Endometrial microvascular endothelial cells (primary cell): ENCODE measurements at regions not wholly inside any gene's neighbourhood (a gene's known extent, or its start where the extent isn't known, plus 50 kb on each side); places are given as distances from the start of the nearest gene placed in this dataset.

Experiments
- in situ Hi-C: cut with HindIII; loops from 2 replicates; pipeline ENCODE4 v1.10.0; 2017; ENCODE audit warnings: low sequenced_read_pairs, low pct_unique_long_range_greater_than_20kb; ENCODE audit errors: inconsistent ontology term

DNA sequence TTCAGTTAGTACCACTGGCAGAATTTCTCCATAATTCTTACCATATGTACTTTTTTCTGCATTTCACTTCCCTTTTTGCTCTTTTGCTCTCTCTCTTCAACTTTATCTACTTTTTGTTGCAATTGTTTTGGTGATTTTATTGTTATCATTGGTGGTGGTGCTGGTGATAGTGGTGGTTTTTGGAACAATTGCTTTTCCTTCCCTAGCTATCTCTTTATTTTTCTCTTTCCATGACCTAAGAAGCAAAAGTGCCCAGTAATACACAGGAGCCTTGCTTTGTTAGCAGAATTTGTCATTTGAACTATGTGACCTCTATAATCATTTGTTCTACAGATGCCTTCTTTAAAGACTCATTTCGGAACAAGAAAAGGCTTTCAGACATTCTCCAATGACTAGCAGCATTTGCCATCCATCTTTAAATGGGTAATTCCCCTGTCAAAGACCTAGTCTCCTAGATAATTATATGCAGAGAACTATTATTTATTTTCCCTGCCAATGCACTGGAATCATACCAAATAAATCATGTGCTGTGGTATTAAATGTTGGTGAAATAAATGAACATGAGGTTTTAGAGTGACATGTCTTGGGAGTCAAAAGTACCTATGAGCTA, 154.5 kb downstream of the GASK1B start:
- in situ Hi-C loops, result loop anchor here (25.0 kb wide), 1 partner anchor 144 kb away; the partner anchor contains the start of gene GASK1B

- in situ Hi-C loops, result loop anchor here (25.0 kb wide), 1 partner anchor 146 kb away; the partner anchor contains the start of gene GASK1B
Observed at GRCh38 chr4:158016511-158016910, 156.3 kb downstream of the GASK1B start.

GRCh38 chr4:158015241-158015640, 157.6 kb downstream of the GASK1B start:
- in situ Hi-C loops, result loop anchor here (25.0 kb wide), 1 partner anchor 147 kb away; the partner anchor contains the start of gene GASK1B

GRCh38 chr4:158013858-158014257, 159.0 kb downstream of the GASK1B start:
- in situ Hi-C loops, result loop anchor here (25.0 kb wide), 1 partner anchor 148 kb away; the partner anchor contains the start of gene GASK1B

GRCh38 chr4:158010361-158010760, 162.5 kb downstream of the GASK1B start:
- in situ Hi-C loops, result loop anchor here (25.0 kb wide), 1 partner anchor 152 kb away; the partner anchor contains the start of gene GASK1B

- in situ Hi-C loops, result loop anchor here (25.0 kb wide), 1 partner anchor 154 kb away; the partner anchor contains the start of gene GASK1B
Observed at GRCh38 chr4:158008551-158009218, 164.1 kb downstream of the GASK1B start.

- in situ Hi-C loops, result loop anchor here (25.0 kb wide), 1 partner anchor 155 kb away; the partner anchor contains the start of gene GASK1B
Observed at GRCh38 chr4:158007566-158007965, 165.3 kb downstream of the GASK1B start.

GRCh38 chr4:158006990-158007389, 165.8 kb downstream of the GASK1B start:
- in situ Hi-C loops, result loop anchor here (25.0 kb wide), 1 partner anchor 155 kb away; the partner anchor contains the start of gene GASK1B

GRCh38 chr4:158005021-158005420, 167.8 kb downstream of the GASK1B start:
- in situ Hi-C loops, result loop anchor here (25.0 kb wide), 1 partner anchor 157 kb away; the partner anchor contains the start of gene GASK1B

DNA sequence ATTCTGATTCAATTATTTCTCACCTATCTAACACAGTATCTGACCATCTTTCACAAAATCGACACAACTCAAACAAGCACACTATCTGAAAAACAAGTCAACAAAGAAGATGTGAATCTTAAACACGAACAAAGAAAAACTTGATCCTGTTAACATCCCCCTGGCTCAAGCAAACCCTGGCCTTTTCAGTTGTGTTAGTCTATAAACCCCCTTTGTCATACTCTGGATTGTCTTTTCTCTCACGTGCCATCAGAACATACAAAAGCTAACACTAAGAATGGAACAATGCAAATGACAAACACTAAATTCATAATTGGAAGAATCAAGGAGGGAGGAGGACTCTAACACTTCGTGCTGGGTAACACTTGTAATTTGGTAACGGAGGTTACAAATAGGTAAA, 168.7 kb downstream of the GASK1B start:
- in situ Hi-C loops, result loop anchor here (25.0 kb wide), 1 partner anchor 158 kb away; the partner anchor contains the start of gene GASK1B

- in situ Hi-C loops, result loop anchor here (25.0 kb wide), 1 partner anchor 159 kb away; the partner anchor contains the start of gene GASK1B
Observed at GRCh38 chr4:158003212-158003611, 169.6 kb downstream of the GASK1B start.

DNA sequence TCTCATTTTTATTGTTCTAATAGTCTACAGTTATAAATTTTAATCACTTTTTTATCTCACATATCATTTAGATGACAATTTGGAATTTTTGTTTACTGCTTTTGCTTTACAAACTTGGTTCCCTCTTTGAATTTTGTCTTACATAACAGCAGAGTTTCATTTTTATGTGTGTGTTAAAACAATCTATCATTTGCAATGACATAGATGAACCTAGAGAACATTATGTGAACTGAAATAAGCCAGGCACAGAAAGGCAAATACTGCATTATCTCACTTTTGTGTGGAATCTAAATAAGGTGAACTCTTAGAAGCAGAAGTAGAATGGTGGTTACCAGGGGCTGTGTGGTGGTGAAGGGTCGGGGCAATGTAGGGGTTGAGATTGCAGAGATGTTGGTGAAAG, 170.7 kb downstream of the GASK1B start:
- in situ Hi-C loops, result loop anchor here (25.0 kb wide), 1 partner anchor 160 kb away; the partner anchor contains the start of gene GASK1B

DNA sequence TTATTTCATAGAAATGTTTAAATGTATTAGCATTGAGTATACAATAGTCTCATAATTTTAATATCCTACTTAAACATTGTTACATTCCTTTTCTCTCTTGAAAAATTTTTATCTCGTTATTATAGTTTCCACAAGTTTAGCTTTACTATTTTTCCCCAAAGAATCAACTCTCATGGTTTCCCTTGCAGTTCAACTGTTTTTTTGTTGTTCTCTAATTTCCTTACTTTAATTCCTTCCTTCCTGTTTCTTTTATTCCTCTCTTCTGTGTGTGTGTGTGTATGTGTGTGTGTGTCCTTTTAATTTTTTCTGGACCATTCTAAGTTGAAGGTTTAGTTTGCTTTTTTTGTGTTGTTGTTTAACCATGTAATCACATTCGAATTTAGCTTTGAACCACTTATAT, 171.1 kb downstream of the GASK1B start:
- in situ Hi-C loops, result loop anchor here (25.0 kb wide), 1 partner anchor 161 kb away; the partner anchor contains the start of gene GASK1B

- in situ Hi-C loops, result loop anchor here (25.0 kb wide), 1 partner anchor 163 kb away; the partner anchor contains the start of gene GASK1B
Observed at GRCh38 chr4:157999723-158000122, 173.1 kb downstream of the GASK1B start.

DNA sequence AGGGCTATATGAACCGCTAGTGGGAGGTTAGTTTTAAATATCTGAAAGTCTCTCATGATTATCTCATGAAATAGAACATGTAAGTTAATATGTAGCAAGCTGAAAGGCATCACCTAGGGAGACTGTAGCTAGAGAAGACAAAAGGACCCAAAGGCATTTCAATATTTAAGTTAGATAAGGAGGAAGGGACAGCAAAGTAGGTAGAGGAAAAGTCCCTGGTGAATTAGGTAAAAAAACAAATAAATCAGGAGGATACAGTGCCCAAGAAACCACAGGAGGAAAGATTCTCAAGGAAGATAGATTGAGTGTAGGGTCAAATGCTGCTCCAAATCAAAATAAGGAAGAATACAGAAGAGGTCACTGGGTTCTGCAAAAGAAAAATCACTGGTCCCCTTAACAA, 175.5 kb downstream of the GASK1B start:
- in situ Hi-C loops, result no loop called here

DNA sequence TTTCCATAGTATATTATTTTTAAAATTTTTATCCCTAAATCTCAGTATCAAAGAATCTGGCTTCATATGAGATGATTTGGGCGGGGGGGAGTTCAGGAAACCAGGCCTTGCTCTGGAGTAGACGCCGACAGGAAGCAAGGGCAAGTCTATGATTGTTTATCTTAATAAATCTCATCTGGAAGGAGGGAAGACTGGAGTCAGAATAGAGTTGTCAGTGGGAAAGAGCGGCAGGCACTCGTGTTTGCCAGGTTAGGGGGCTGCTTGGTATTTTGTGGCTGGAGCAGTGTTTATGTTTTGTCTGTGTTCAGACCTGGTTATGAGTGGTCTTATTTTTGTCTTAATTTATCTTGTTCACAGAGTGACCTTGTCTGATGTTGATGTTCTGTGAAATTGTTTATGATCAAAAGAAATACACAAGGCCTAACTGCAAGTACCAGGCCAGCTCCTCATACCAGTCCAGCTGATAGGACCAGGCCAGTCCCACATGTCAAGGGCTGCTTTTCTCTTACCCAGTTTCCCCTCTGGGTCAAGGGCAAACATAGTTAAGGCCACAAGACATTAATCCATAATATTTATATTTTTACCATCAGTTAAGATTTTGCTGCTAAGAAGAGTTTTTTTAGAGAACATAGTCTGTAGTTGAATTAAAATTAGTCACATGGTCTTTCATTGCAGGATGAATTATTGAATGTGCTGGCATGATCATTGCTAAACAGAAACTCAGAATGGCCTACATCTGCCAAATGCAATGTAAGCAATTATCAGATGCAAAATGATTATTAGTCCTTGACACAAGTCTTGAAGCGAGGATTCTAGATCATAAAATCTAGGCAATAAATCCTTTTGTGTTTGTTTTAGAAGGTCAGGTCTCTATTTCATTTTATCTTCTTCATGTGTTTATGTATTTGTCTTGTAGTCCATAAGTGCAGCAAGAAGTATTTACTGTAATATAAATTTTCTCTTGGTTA, 176.5 kb downstream of the GASK1B start:
- in situ Hi-C loops, result no loop called here

DNA sequence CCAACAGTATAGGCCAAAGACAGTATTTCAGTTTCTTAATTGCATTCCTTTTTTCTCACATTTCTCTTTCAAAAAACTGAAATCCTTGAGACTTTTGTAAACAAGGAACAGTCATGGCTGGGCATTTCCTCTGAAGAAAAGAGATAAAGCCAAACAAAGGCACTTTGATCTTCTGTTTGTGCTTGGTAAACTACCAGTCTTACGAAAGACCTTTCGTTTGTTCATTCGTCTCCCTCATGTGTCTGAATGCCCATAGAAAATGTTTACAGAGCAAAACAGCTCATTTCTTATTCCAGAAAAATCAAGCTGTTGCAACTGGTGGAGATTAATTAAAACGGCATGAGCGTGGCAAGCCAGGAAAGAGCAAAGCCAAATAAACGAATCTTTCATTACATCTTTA, 178.0 kb downstream of the GASK1B start:
- in situ Hi-C loops, result no loop called here
